ENCODE measurements at regions not wholly inside any gene's neighbourhood (a gene's known extent, or its start where the extent isn't known, plus 50 kb on each side); places are given as distances from the start of the nearest gene placed in this dataset.

- Histone ChIP-seq H3K4me1 (no peaks in the 10 kb centered on the region), H3K27ac (no peak overlapping the region), H3K27me3 (no peaks in the 10 kb centered on the region), H3K4me3 (no peak overlapping the region), H3K36me3 (replicated peaks in 1 of 2; ENCODE audit: insufficient read depth in 1 of 2, low read depth in 2 of 2) (no peaks in the 10 kb centered on the region), H3K9me3 (no peaks in the 10 kb centered on the region)
- 51 to 70% methylated on average over 5 of the region's 5 CpGs for WGBS, 2 donors
- intact Hi-C loops (cut with DNase I): no loop called here
- DNase-seq: no peak
- TF ChIP-seq, protein P1, sequence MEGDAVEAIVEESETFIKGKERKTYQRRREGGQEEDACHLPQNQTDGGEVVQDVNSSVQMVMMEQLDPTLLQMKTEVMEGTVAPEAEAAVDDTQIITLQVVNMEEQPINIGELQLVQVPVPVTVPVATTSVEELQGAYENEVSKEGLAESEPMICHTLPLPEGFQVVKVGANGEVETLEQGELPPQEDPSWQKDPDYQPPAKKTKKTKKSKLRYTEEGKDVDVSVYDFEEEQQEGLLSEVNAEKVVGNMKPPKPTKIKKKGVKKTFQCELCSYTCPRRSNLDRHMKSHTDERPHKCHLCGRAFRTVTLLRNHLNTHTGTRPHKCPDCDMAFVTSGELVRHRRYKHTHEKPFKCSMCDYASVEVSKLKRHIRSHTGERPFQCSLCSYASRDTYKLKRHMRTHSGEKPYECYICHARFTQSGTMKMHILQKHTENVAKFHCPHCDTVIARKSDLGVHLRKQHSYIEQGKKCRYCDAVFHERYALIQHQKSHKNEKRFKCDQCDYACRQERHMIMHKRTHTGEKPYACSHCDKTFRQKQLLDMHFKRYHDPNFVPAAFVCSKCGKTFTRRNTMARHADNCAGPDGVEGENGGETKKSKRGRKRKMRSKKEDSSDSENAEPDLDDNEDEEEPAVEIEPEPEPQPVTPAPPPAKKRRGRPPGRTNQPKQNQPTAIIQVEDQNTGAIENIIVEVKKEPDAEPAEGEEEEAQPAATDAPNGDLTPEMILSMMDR (IDR thresholded peaks at IDR 0.05): no peak
- TF ChIP-seq POLR2A (IDR thresholded peaks at IDR 0.05): no peak
- ATAC-seq: no peak
Measured at GRCh38 chr12:77645966-77646598, 184.6 kb upstream of the NAV3 start.

GRCh38 chr12:77644915-77645605 is 185.6 kb upstream of the NAV3 start:
- DNase-seq (no peak), ATAC-seq (no peak)
- Histone ChIP-seq H3K27ac (no peak overlapping the region), H3K4me1 (no peaks in the 10 kb centered on the region), H3K36me3 (replicated peaks in 1 of 2; ENCODE audit: insufficient read depth in 1 of 2, low read depth in 2 of 2) (no peaks in the 10 kb centered on the region), H3K27me3 (no peaks in the 10 kb centered on the region), H3K9me3 (no peaks in the 10 kb centered on the region), H3K4me3 (no peak overlapping the region)
- intact Hi-C loops (cut with DNase I): no loop called here
- no peak for TF ChIP-seq POLR2A (IDR thresholded peaks at IDR 0.05)
- 44 to 70% methylated on average over 3 of the region's 3 CpGs for WGBS, 2 donors

DNA sequence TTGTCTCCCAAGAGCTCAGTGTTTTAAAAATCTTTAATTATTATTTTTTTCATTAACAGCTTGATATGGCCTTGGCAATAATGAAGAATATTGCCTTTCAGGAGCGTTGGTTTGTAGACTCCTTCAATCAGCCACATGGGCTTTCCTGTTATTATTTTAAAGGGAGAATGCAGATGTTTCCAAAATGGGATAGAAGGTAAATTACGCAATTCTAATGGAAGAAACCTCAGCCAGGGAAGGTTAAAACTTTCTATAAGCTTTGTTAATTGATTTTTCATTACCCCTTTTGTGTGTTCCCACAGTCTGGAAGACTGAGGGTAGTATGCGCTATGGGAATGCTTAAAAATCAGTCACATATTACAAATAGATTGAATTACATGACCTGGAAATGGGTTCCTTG is 188.4 kb upstream of the NAV3 start:
- Histone ChIP-seq H3K9me3 (no peaks in the 10 kb centered on the region), H3K36me3 (replicated peaks in 1 of 2; ENCODE audit: insufficient read depth in 1 of 2, low read depth in 2 of 2) (no peaks in the 10 kb centered on the region), H3K4me1 (no peaks in the 10 kb centered on the region), H3K4me3 (no peak overlapping the region), H3K27ac (no peak overlapping the region), H3K27me3 (no peaks in the 10 kb centered on the region)
- DNase-seq: no peak
- intact Hi-C loops (cut with DNase I): no loop called here
- ATAC-seq: no peak
- 75 to 84% methylated on average over 3 of the region's 3 CpGs for WGBS, 2 donors
- TF ChIP-seq, protein P1 (IDR thresholded peaks at IDR 0.05): no peak
- TF ChIP-seq POLR2A (IDR thresholded peaks at IDR 0.05): no peak

DNA sequence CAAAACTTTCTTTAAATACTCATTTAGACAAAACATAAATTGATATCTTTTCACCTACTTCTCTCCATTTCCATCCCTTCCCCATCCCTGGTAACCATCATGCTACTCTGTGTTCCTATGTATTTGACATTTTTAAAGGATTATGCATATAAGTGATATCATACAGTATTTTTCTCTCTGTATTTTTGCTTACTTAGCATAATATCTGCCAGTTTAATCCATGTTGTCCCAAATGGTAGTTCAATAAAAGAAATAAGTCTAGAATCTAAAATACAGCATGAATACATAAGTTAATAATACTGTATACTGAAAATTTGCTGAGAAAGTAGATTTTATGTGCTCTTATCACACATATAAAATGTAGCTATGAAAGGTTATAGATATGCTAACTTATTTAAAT is 190.3 kb upstream of the NAV3 start:
- Histone ChIP-seq H3K4me1 (no peaks in the 10 kb centered on the region), H3K4me3 (no peak overlapping the region), H3K36me3 (replicated peaks in 1 of 2; ENCODE audit: insufficient read depth in 1 of 2, low read depth in 2 of 2) (no peaks in the 10 kb centered on the region), H3K27me3 (no peaks in the 10 kb centered on the region), H3K9me3 (no peaks in the 10 kb centered on the region), H3K27ac (no peak overlapping the region)
- ATAC-seq: no peak
- no peak for DNase-seq
- intact Hi-C loops (cut with DNase I): no loop called here
- TF ChIP-seq, protein P1 (IDR thresholded peaks at IDR 0.05): no peak
- TF ChIP-seq POLR2A (IDR thresholded peaks at IDR 0.05): no peak

- 89% methylated on average over 1 of the region's 1 CpG for WGBS, 2 donors
- intact Hi-C loops (cut with DNase I): no loop called here
- DNase-seq: no peak
Measured at GRCh38 chr12:77630790-77631445, 199.8 kb upstream of the NAV3 start.

More at GRCh38 chr12:77630790-77631445, 199.8 kb upstream of the NAV3 start:
- no peak for ATAC-seq
- Histone ChIP-seq H3K36me3 (replicated peaks in 1 of 2; ENCODE audit: insufficient read depth in 1 of 2, low read depth in 2 of 2) (no peaks in the 10 kb centered on the region), H3K27me3 (no peaks in the 10 kb centered on the region), H3K9me3 (no peaks in the 10 kb centered on the region), H3K27ac (no peak overlapping the region), H3K4me3 (no peak overlapping the region), H3K4me1 (no peaks in the 10 kb centered on the region)
- TF ChIP-seq, protein P1 (IDR thresholded peaks at IDR 0.05): no peak
- TF ChIP-seq POLR2A (IDR thresholded peaks at IDR 0.05): no peak
